ENCODE measurements at regions not wholly inside any gene's neighbourhood (a gene's known extent, or its start where the extent isn't known, plus 50 kb on each side); places are given as distances from the start of the nearest gene placed in this dataset.

DNA sequence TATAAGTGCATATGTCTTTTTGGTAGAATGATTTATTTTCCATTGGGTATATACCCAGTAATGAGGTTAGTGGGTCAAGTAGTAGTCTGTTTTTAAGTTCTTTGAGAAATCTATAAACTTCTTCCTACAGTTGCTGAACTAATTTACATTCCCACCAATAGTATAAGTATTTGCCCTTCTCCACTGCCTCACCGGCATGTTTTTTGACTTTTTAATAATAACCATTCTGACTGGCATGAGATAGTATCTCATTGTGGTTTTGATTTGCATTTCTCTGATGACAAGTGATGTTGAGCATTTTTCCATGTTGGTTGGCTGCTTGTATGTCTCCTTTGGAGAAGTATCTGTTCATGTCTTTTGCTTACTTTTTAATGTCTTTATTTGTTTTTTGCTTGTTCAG is 94.1 kb upstream of the TP63 start:
- TF ChIP-seq EZH2 (IDR thresholded peaks at IDR 0.05; ENCODE audit: low read depth, unreplicated experiment) (no peak), CTCF (conservative IDR thresholded peaks at IDR 0.05; ENCODE audit: low read depth in 2 of 2) (no peak), REST (IDR thresholded peaks at IDR 0.05; ENCODE audit: unreplicated experiment) (no peak), POLR2AphosphoS5 (IDR thresholded peaks at IDR 0.05; ENCODE audit: low read depth) (no peak), ZNF114 (CRISPR knock-in tag; IDR thresholded peaks at IDR 0.05) (no peak), EZH2phosphoT487 (IDR thresholded peaks at IDR 0.05; ENCODE audit: unreplicated experiment) (no peak), CREB1 (CRISPR knock-in tag; IDR thresholded peaks at IDR 0.05; ENCODE audit: low read depth) (no peak)
- TF ChIP-seq, protein P1, sequence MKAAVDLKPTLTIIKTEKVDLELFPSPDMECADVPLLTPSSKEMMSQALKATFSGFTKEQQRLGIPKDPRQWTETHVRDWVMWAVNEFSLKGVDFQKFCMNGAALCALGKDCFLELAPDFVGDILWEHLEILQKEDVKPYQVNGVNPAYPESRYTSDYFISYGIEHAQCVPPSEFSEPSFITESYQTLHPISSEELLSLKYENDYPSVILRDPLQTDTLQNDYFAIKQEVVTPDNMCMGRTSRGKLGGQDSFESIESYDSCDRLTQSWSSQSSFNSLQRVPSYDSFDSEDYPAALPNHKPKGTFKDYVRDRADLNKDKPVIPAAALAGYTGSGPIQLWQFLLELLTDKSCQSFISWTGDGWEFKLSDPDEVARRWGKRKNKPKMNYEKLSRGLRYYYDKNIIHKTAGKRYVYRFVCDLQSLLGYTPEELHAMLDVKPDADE (IDR thresholded peaks at IDR 0.05): no peak
